SK-N-SH (cell line): ENCODE measurements at regions not wholly inside any gene's neighbourhood (a gene's known extent, or its start where the extent isn't known, plus 50 kb on each side); places are given as distances from the start of the nearest gene placed in this dataset.

Source experiments
- CTCF ChIA-PET: fragments of 300-600, 350-600 bp; formaldehyde crosslinking; extraction: SDS; loops from one replicate; lab custom pipeline; 2021; lab: Yijun Ruan, JAX
- POLR2A ChIA-PET: fragments of 350-600 bp; sonication (Branson Sonifier 250); formaldehyde crosslinking; extraction: SDS; loops from one replicate; lab custom pipeline; 2020; ENCODE audit warnings: antibody characterized with exemption, inconsistent platforms; lab: Yijun Ruan, JAX
- DNase-seq: peaks from one replicate; pipeline ENCODE4 v3.0.0; 2012
- H2AFZ ChIP-seq: fragments of 200-600 bp; sonication (generic); 2 replicates; pipeline ENCODE4 v1.8.1; 2016; ENCODE audit warnings: antibody characterized with exemption, mild to moderate bottlenecking, low read depth
- H3F3A ChIP-seq: fragments of 200-600 bp; sonication (generic); replicated peaks from 2 replicates; pipeline ENCODE3; 2016; ENCODE audit warnings: antibody characterized with exemption, mild to moderate bottlenecking; ENCODE audit not compliant: insufficient read depth
- H3K27ac ChIP-seq, 2 experiments: fragments of 200-500 bp in 1 of 2; fragments of 200-600 bp in 1 of 2; sonication (Bioruptor generic) in 1 of 2; sonication (generic), shearing (Covaris generic) in 1 of 2; 2 replicates each; pipeline versions ENCODE4 v1.5.1 to v1.6.1; 2014 to 2016; ENCODE audit warnings: low read depth in 2 of 2, inconsistent platforms in 1 of 2, low read length in 1 of 2, mild to moderate bottlenecking in 1 of 2, mixed read lengths in 1 of 2
- H3K27me3 ChIP-seq: fragments of 200-600 bp; sonication (generic), shearing (Covaris generic); 2 replicates; pipeline ENCODE4 v1.6.1; 2016; ENCODE audit warnings: mixed run types; ENCODE audit not compliant: insufficient read depth
- H3K36me3 ChIP-seq, 2 experiments: fragments of 200-500 bp in 1 of 2; fragments of 200-600 bp in 1 of 2; sonication (Bioruptor generic) in 1 of 2; sonication (generic) in 1 of 2; replicated peaks in 1 of 2; 2 replicates each; pipeline versions ENCODE3 to v1.5.1; 2014 to 2016; ENCODE audit warnings: low read length in 1 of 2, mild to moderate bottlenecking in 1 of 2; ENCODE audit not compliant: insufficient read depth in 2 of 2, control insufficient read depth in 1 of 2
- H3K4me1 ChIP-seq, 2 experiments: fragments of 200-500 bp in 1 of 2; fragments of 200-600 bp in 1 of 2; sonication (Bioruptor generic) in 1 of 2; sonication (generic), shearing (Covaris generic) in 1 of 2; 2 replicates each; pipeline versions ENCODE4 v1.5.1 to v1.6.1; 2014 to 2016; ENCODE audit warnings: low read depth in 1 of 2, low read length in 1 of 2, mixed run types in 1 of 2; ENCODE audit not compliant: insufficient read depth in 2 of 2, control insufficient read depth in 1 of 2
- H3K4me2 ChIP-seq: fragments of 200-600 bp; sonication (generic), shearing (Covaris generic); 2 replicates; pipeline ENCODE4 v1.6.1; 2017; ENCODE audit warnings: mixed run types
- H3K4me3 ChIP-seq, 2 experiments: fragments of 200-500 bp in 1 of 2; fragments of 200-600 bp in 1 of 2; sonication (Bioruptor generic) in 1 of 2; sonication (generic), shearing (Covaris generic) in 1 of 2; 2 replicates each; pipeline versions ENCODE4 v1.5.1 to v1.8.1; 2014 to 2016; ENCODE audit warnings: low read depth in 2 of 2, inconsistent platforms in 1 of 2, low read length in 1 of 2, mild to moderate bottlenecking in 1 of 2, mixed read lengths in 1 of 2, moderate library complexity in 1 of 2
- H3K79me2 ChIP-seq: fragments of 200-600 bp; sonication (generic); 2 replicates; pipeline ENCODE4 v1.8.1; 2017; ENCODE audit warnings: mild to moderate bottlenecking; ENCODE audit not compliant: insufficient read depth
- H3K9ac ChIP-seq: fragments of 200-600 bp; sonication (generic); 2 replicates; pipeline ENCODE4 v1.6.1; 2017; ENCODE audit warnings: mixed run types
- H3K9me2 ChIP-seq: fragments of 200-600 bp; sonication (generic); 2 replicates; pipeline ENCODE4 v1.6.1; 2017; ENCODE audit warnings: mixed run types
- H3K9me3 ChIP-seq: fragments of 200-600 bp; sonication (generic); 2 replicates; pipeline ENCODE4 v1.6.1; 2017; ENCODE audit warnings: mixed run types, mild to moderate bottlenecking, moderate library complexity
- H4K20me1 ChIP-seq: fragments of 200-600 bp; sonication (generic); 2 replicates; pipeline ENCODE4 v1.6.1; 2017; ENCODE audit warnings: mild to moderate bottlenecking, mixed run types; ENCODE audit not compliant: insufficient read depth
- CHD2 ChIP-seq: fragments of 150-350 bp; IDR thresholded peaks from 2 replicates; pipeline ENCODE4 v1.6.1; 2018; ENCODE audit warnings: low read length; ENCODE audit not compliant: partially characterized antibody
- CTCF ChIP-seq: fragments of 200-600 bp; sonication (generic); IDR thresholded peaks from 2 replicates; pipeline ENCODE4 v1.6.1; 2017; ENCODE audit warnings: antibody characterized with exemption, mild to moderate bottlenecking, moderate library complexity
- EZH2phosphoT487 ChIP-seq: fragments of 200-600 bp; sonication (generic); IDR thresholded peaks from 2 replicates; pipeline ENCODE4 v1.6.1; 2017; ENCODE audit warnings: low read depth, mixed run types, mild to moderate bottlenecking, antibody characterized with exemption, moderate library complexity, borderline replicate concordance
- FOSL2 ChIP-seq: IDR thresholded peaks from 2 replicates; pipeline ENCODE4 v1.4.0; 2012; ENCODE audit warnings: low read depth, mild to moderate bottlenecking, moderate library complexity, borderline replicate concordance
- FOXJ3 ChIP-seq: sonication (generic); formaldehyde crosslinking; IDR thresholded peaks from 2 replicates; pipeline ENCODE4 v1.5.1; 2020; ENCODE audit warnings: mild to moderate bottlenecking, missing genetic modification reagents
- JUND ChIP-seq: IDR thresholded peaks from 2 replicates; pipeline ENCODE4 v1.4.0; 2012
- MEF2A ChIP-seq: IDR thresholded peaks from 2 replicates; pipeline ENCODE4 v1.4.0; 2012; ENCODE audit warnings: low read depth, borderline replicate concordance
- NFIC ChIP-seq: IDR thresholded peaks from 2 replicates; pipeline ENCODE4 v1.4.0; 2012; ENCODE audit warnings: borderline replicate concordance
- NRF1 ChIP-seq: IDR thresholded peaks from 2 replicates; pipeline ENCODE4 v1.6.1; 2012; ENCODE audit warnings: low read depth, mild to moderate bottlenecking, low read length
- RAD21 ChIP-seq: IDR thresholded peaks from 2 replicates; pipeline ENCODE4 v1.6.1; 2012; ENCODE audit warnings: mild to moderate bottlenecking, low read length
- RCOR1 ChIP-seq: fragments of 150-350 bp; IDR thresholded peaks from 2 replicates; pipeline ENCODE4 v1.6.1; 2017; ENCODE audit warnings: antibody characterized with exemption, low read length
- REST ChIP-seq: IDR thresholded peaks from 2 replicates; pipeline ENCODE4 v1.6.1; 2012; ENCODE audit warnings: mild to moderate bottlenecking, low read depth, low read length, moderate library complexity
- RFX5 ChIP-seq: IDR thresholded peaks from 2 replicates; pipeline ENCODE4 v1.6.1; 2012; ENCODE audit warnings: mild to moderate bottlenecking, improper control_type of control experiment, low read length
- SMC3 ChIP-seq: IDR thresholded peaks from 2 replicates; pipeline ENCODE4 v1.6.1; 2012; ENCODE audit warnings: low read depth, low read length, improper control_type of control experiment
- TCF12 ChIP-seq: IDR thresholded peaks from 2 replicates; pipeline ENCODE4 v1.4.0; 2012
- TEAD4 ChIP-seq: IDR thresholded peaks from 2 replicates; pipeline ENCODE4 v1.4.0; 2012; ENCODE audit warnings: mild to moderate bottlenecking, borderline replicate concordance; ENCODE audit not compliant: insufficient read depth
- YY1 ChIP-seq: IDR thresholded peaks from 2 replicates; pipeline ENCODE4 v1.4.0; 2012; ENCODE audit warnings: low read depth, mild to moderate bottlenecking
- ZBTB33 ChIP-seq: IDR thresholded peaks from 2 replicates; pipeline ENCODE4 v1.4.0; 2012; ENCODE audit warnings: low read depth, borderline replicate concordance
- WGBS: methylation state at CpG from one replicate; pipeline ENCODE4 v1.1.6; 2017; ENCODE audit warnings: low lambda C conversion rate; 5-methylcytosine and 5-hydroxymethylcytosine counted together

- no peaks in the 10 kb centered on the region for H3K9me3 ChIP-seq
- DNase-seq: no peak
- POLR2A ChIA-PET: no interaction called here
- H3K9ac ChIP-seq: no peak overlapping the region
- no peak overlapping the region for H3K4me3 ChIP-seq
- 12% methylated on average over 3 of the region's 3 CpGs for WGBS
- CTCF ChIA-PET: interaction anchor here (4.0 kb wide), 1 partner anchor 18 kb away, joined by 18 read pairs; no protein-coding TSS in a partner anchor
- H3K79me2 ChIP-seq: no peaks in the 10 kb centered on the region
- H3K9me2 ChIP-seq: no peaks in the 10 kb centered on the region
- no peaks in the 10 kb centered on the region for H3F3A ChIP-seq
- no peak for TF ChIP-seq JUND
- TF ChIP-seq RAD21: no peak
- TF ChIP-seq TCF12: no peak
- no peak for TF ChIP-seq CHD2
- no peak for TF ChIP-seq ZBTB33
- no peak for TF ChIP-seq RCOR1
- no peak for TF ChIP-seq EZH2phosphoT487
- no peak for TF ChIP-seq MEF2A
- no peak for TF ChIP-seq TEAD4
- TF ChIP-seq FOSL2: no peak
- TF ChIP-seq SMC3: no peak
- TF ChIP-seq CTCF: no peak
- no peak for TF ChIP-seq YY1
- no peaks in the 10 kb centered on the region for H3K27me3 ChIP-seq
- no peaks in the 10 kb centered on the region for H3K4me1 ChIP-seq
- no peaks in the 10 kb centered on the region for H3K36me3 ChIP-seq
- H2AFZ ChIP-seq: no peak overlapping the region
- no peaks in the 10 kb centered on the region for H4K20me1 ChIP-seq
- H3K27ac ChIP-seq: no peak overlapping the region
- no peak overlapping the region for H3K4me2 ChIP-seq
Observed at GRCh38 chr15:45773149-45773548, 138.3 kb downstream of the SQOR start.

GRCh38 chr15:45776772-45777171 lies 141.9 kb downstream of the SQOR start:
- Histone ChIP-seq H3K27ac (no peak overlapping the region), H3K4me1 (no peaks in the 10 kb centered on the region; a peak in 1 of 4 replicates), H3K4me3 (no peak overlapping the region), H3K9me3 (no peaks in the 10 kb centered on the region), H3F3A (no peaks in the 10 kb centered on the region), H3K9me2 (no peaks in the 10 kb centered on the region), H3K36me3 (no peaks in the 10 kb centered on the region), H4K20me1 (no peaks in the 10 kb centered on the region), H3K9ac (no peak overlapping the region), H3K79me2 (no peaks in the 10 kb centered on the region), H2AFZ (no peak overlapping the region), H3K4me2 (no peak overlapping the region), H3K27me3 (no peaks in the 10 kb centered on the region)
- POLR2A ChIA-PET: no interaction called here
- CTCF ChIA-PET: interaction anchor here (0.7 to 4.0 kb wide), 6 partner anchors 10 to 71 kb away, joined by 3 to 18 read pairs (median 4); no protein-coding TSS in a partner anchor
- TF ChIP-seq NFIC: no peak
- TF ChIP-seq RAD21: no peak
- no peak for TF ChIP-seq NRF1
- TF ChIP-seq REST: no peak
- no peak for TF ChIP-seq JUND
- TF ChIP-seq EZH2phosphoT487: no peak
- no peak for TF ChIP-seq TCF12
- TF ChIP-seq TEAD4: no peak
- no peak for TF ChIP-seq RFX5
- no peak for TF ChIP-seq SMC3
- TF ChIP-seq CTCF: no peak
- no peak for TF ChIP-seq YY1
- no peak for TF ChIP-seq FOXJ3 (CRISPR knock-in tag)
- TF ChIP-seq FOSL2: no peak
- no peak for DNase-seq
- WGBS: 31% methylated on average over 4 of the region's 4 CpGs
